Fibroblast of skin of right quadriceps (primary cell): ENCODE measurements at regions not wholly inside any gene's neighbourhood (a gene's known extent, or its start where the extent isn't known, plus 50 kb on each side); places are given as distances from the start of the nearest gene placed in this dataset.

Source experiments
- DNase-seq: peaks from one replicate; pipeline ENCODE4 v3.0.0-alpha.2; 2013

- DNase-seq = no peak
Measured at GRCh38 chr18:51603111-51603510, 405.6 kb upstream of the MEX3C start.

GRCh38 chr18:51603551-51603950 lies 406.1 kb upstream of the MEX3C start:
- no peak for DNase-seq

DNA sequence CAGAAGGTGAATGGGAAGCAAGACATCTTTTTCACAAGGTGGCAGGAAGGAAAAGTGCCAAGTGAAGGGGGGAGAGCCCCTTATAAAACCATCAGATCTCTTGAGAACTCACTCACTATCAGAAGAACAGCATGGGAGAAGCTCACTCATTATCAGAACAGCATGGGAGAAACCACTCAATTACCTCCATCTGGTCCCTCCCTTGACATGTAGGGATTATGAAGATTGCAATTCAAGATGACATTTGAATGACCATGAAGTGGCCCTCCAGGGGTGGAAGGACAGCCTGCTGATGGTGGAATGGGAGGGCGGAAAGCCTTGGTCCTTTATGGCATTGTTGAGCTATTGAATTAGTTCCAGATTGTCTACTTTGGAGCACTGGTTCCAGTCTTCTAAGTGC lies 413.0 kb upstream of the MEX3C start:
- DNase-seq = no peak

GRCh38 chr18:51611326-51611725 lies 413.8 kb upstream of the MEX3C start:
- no peak for DNase-seq

- peak; percentile 34 for DNase-seq
Measured at GRCh38 chr18:51614033-51614432, 416.6 kb upstream of the MEX3C start.

- no peak for DNase-seq
Measured at GRCh38 chr18:51614967-51615571, 417.6 kb upstream of the MEX3C start.

GRCh38 chr18:51617167-51617566 lies 419.7 kb upstream of the MEX3C start:
- peak; percentile 28 for DNase-seq

DNA sequence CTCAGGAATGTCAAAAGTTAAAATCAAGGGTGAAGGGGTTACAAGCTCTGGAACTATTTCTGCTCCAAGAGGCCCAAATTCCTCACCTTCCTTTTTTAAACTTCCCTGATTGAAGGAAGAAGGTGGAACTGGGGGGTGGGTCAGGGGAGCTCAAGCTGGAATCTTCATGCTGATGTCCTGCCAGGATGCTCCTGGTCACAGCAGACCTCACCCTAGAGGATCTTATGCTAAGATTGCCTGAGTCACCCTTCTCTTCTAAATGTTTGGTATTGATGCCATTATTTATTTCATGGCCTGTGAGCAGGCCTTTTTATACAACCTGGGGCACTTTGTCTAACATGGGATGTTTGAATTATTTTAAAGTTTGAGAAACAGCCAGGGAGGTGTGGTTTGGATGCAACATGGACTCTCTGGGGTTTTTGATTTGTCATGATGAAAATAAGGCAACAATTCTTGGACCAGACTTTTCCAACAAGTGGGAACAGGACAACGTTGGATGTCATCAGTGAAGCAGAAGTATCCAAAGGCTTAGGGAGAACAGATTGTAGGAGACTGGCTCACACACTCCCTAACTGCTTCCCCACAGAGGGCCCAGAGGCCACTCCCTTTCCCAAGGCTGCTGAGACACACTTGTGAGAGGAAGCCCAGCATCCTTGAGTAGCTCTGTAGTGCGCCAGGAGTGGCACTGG lies 420.2 kb upstream of the MEX3C start:
- no peak for DNase-seq

DNA sequence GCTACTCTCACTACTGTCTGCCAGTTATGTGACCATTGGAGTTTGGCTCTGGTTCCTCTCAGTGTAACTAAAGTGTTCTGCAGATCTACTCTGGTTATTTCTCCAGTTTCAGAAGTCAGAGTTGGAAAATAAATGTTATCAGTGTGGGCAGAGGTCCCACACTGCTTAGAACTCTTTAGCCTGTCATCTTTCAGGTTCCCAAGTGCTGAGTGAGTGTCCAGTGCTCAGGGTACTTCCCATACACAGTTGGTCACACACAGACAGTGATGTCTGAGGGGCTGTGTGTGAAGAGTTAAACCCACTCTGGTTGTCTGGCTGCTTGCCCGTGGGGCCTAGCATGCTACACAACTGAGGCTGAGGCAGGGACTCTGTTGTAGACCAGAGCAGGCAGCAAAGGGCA lies 421.8 kb upstream of the MEX3C start:
- DNase-seq = no peak

DNA sequence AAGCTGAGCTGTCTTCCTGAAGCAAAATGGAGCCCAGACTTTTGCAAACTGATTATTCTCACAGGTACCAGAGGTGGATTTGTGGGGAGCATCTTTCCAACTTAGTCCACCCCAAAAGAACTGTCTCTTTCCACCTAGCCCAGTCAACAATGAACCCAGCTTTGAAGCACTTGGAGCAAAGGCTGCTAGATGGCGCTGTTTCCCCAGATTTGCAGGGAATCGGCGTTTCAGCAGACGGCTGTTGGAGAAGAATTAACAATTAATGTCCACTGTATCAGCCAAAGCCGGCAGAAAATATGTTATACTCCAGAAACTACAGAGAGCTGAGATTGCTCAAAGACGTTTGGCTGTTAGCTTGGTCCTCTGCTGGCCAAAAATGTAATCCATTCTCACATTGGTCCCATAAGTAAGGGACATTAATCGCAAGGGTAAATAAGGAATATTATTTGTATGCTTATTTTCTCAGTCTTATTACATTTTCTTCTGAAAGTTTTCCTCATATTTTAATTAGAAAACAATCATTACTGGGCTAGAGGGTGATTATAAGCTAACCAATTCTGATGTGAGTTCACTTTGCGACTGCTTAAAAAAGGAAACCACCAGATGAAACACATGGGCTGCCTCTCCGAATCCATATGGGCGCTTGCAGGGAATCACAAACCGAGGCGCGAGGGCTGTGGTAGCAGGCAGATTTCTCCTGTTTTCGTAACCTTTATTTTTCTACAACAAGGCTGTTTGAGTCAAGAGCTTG lies 423.8 kb upstream of the MEX3C start:
- DNase-seq = peak; percentile 47

- DNase-seq = no peak
Measured at GRCh38 chr18:51621864-51622160, 424.3 kb upstream of the MEX3C start.

- DNase-seq = no peak
Measured at GRCh38 chr18:51622702-51623101, 425.2 kb upstream of the MEX3C start.

DNA sequence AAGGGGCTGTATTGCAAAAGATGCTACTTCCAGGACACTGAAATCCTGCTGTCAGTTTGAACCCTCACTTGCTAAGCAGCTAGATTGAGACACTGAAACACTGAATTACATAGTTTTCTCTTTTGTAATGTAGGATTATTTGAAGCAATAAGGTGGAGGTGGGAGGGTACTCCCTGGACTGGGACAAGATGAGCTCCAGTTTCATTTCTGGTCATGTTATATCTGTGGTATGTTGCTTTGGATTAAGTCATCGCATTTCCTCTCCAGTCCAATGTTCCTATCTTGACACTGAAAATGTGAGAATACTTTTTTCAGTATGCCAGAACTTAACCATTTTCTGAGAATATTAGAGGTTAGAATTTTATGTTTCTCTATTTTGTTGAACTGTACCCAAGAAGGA lies 426.2 kb upstream of the MEX3C start:
- DNase-seq = no peak

DNA sequence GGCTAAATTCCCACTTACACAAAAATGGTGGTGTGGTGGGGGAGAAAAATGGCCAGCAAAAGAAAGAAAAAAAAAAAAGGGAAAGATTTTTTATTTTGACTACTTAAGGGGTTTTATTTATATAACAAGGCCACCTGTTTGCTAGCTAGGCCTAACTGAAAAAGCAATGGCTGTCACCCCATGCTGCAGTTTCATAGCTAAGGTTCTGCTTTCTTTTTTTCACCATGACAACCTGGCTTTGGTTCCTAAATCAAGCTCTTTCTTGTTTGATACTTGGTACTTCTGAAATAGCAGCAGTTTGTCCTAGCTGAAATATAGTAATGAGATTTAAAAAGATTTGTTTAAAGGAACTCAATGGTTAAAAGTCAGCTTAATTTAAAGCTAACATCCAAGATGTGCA lies 433.2 kb upstream of the MEX3C start:
- DNase-seq = no peak

DNA sequence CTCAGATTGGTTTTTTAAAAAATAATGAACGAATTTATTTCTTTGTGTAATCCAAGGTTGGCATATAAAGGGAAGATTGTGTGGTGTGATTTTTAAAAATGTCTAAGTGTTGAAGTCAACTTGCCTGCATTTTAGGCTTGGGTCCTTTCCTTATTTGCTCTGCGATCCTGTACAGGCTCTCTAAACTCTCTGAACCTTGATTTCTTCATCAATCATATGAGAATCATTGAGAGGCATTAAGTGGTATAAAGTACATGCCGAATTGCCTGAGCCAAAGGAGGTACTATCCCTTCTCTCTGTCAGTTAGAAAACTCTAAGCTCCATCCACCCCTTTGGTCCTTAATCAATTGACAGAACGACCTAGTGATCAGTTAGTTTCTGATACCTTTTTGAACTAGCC lies 440.4 kb upstream of the MEX3C start:
- no peak for DNase-seq

GRCh38 chr18:51639541-51639940 lies 442.1 kb upstream of the MEX3C start:
- DNase-seq = no peak

- DNase-seq = no peak
Measured at GRCh38 chr18:51643483-51643882, 446.0 kb upstream of the MEX3C start.

GRCh38 chr18:51645607-51646006 lies 448.1 kb upstream of the MEX3C start:
- DNase-seq = no peak

GRCh38 chr18:51647346-51647745 lies 449.9 kb upstream of the MEX3C start:
- no peak for DNase-seq

GRCh38 chr18:51647942-51648341 lies 450.5 kb upstream of the MEX3C start:
- DNase-seq = no peak

- DNase-seq = no peak
Measured at GRCh38 chr18:51649796-51650195, 452.3 kb upstream of the MEX3C start.

DNA sequence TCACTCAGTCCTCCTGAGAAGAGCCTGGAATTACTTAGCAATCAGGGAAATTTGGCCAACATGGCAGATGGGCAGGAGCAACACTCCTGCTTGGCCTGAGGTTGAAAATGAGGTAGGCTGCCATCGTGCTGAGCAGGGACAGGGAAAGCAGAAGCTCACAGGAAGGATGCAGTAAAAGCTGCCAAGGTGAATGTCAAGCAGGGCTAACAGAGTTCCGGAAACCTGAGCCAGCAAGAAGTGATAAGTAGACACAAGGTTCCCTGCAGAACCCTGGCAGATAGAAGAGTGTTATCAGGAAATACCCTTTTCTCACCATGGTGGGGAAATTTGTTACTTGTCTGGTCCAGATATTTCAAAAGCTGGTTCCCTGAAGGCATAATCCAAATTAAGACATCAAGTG lies 454.3 kb upstream of the MEX3C start:
- no peak for DNase-seq

- no peak for DNase-seq
Measured at GRCh38 chr18:51653507-51654213, 456.2 kb upstream of the MEX3C start.
